Endothelial cell of umbilical vein (primary cell): ENCODE measurements at regions not wholly inside any gene's neighbourhood (a gene's known extent, or its start where the extent isn't known, plus 50 kb on each side); places are given as distances from the start of the nearest gene placed in this dataset.
"Not testable (repeated sequence)": the region's sequence is repeated elsewhere in the genome, so short reads cannot be mapped to it uniquely, and the experiment has no call there.

Experiments used
- BruUV-seq: library from RNA; stranded (reverse); fragments of 400-500 nt; replicated peaks from 2 replicates; lab custom pipeline; 2021; lab: Mats Ljungman, UMichigan
- CTCF ChIA-PET: fragments of 300-600, 350-600 bp; sonication (Branson Sonifier 250); formaldehyde crosslinking; loops from one replicate; lab custom pipeline; 2021; ENCODE audit warnings: antibody characterized with exemption, inconsistent platforms; lab: Charles Lee
- POLR2A ChIA-PET: fragments of 300-600, 350-600 bp; sonication (Branson Sonifier 250); formaldehyde crosslinking; loops from one replicate; lab custom pipeline; 2021; ENCODE audit warnings: antibody characterized with exemption, inconsistent platforms; lab: Charles Lee
- DNase-seq: peaks from one replicate; pipeline ENCODE4 v3.0.0-alpha.2; 2011; ENCODE audit warnings: low read depth, low spot score
- FAIRE-seq: peaks from 2 replicates; lab custom pipeline; 2011; peaks lifted over from hg19 to GRCh38; lab: Jason Lieb, UNC
- H2AFZ ChIP-seq: 2 replicates; pipeline ENCODE4 v1.6.0; 2012; ENCODE audit warnings: low read depth, low read length, control low read depth, inconsistent platforms
- H3K27ac ChIP-seq: 2 replicates; pipeline ENCODE4 v1.5.1; 2011; ENCODE audit warnings: low read depth, mild to moderate bottlenecking, control low read depth, low read length, moderate library complexity; ENCODE audit not compliant: insufficient read depth
- H3K27me3 ChIP-seq, 2 experiments: 2 replicates each; pipeline versions ENCODE4 v1.6.0 to v1.6.1; 2011; ENCODE audit warnings: low read length in 2 of 2, mixed read lengths in 1 of 2; ENCODE audit not compliant: control insufficient read depth in 2 of 2, insufficient read depth in 2 of 2
- H3K36me3 ChIP-seq, 2 experiments: 2 replicates in 1 of 2; 3 replicates in 1 of 2; pipeline ENCODE4 v1.5.1; 2011; ENCODE audit warnings: low read length in 2 of 2, mild to moderate bottlenecking in 1 of 2, moderate library complexity in 1 of 2; ENCODE audit not compliant: control insufficient read depth in 2 of 2, insufficient read depth in 2 of 2; ENCODE audit errors: extremely low read depth in 1 of 2
- H3K4me1 ChIP-seq: 3 replicates; pipeline ENCODE4 v1.5.1; 2011; ENCODE audit warnings: mild to moderate bottlenecking, low read length; ENCODE audit not compliant: control insufficient read depth, insufficient read depth; ENCODE audit errors: extremely low read depth
- H3K4me2 ChIP-seq: 2 replicates; pipeline ENCODE4 v1.6.1; 2011; ENCODE audit warnings: low read length, control low read depth, mixed read lengths; ENCODE audit not compliant: insufficient read depth
- H3K4me3 ChIP-seq, 3 experiments: fragments of 200-600 bp in 1 of 3; sonication (generic), shearing (Covaris generic) in 1 of 3; replicated peaks in 1 of 3; 2 replicates each; pipeline ENCODE4 v1.5.1; 2011 to 2016; ENCODE audit warnings: control low read depth in 3 of 3, low read length in 3 of 3, mild to moderate bottlenecking in 2 of 3, inconsistent platforms in 1 of 3, low read depth in 1 of 3, moderate library complexity in 1 of 3; ENCODE audit not compliant: insufficient read depth in 1 of 3
- H3K79me2 ChIP-seq: 2 replicates; pipeline ENCODE4 v1.6.0; 2012; ENCODE audit warnings: low read length, inconsistent platforms; ENCODE audit not compliant: control insufficient read depth, insufficient read depth
- H3K9ac ChIP-seq: replicated peaks from 2 replicates; pipeline ENCODE3; 2011; ENCODE audit warnings: low read length, control low read depth; ENCODE audit not compliant: insufficient read depth; ENCODE audit errors: extremely low read depth
- H3K9me1 ChIP-seq: replicated peaks from 3 replicates; pipeline ENCODE4 v1.6.0; 2011; ENCODE audit warnings: mild to moderate bottlenecking, low read length; ENCODE audit not compliant: control insufficient read depth, insufficient read depth; ENCODE audit errors: extremely low read depth
- H3K9me3 ChIP-seq: replicated peaks from 2 replicates; pipeline ENCODE4 v1.5.1; 2012; ENCODE audit warnings: low read length, inconsistent platforms; ENCODE audit not compliant: control insufficient read depth, insufficient read depth
- H4K20me1 ChIP-seq: replicated peaks from 2 replicates; pipeline ENCODE3; 2011; ENCODE audit warnings: mild to moderate bottlenecking, low read length; ENCODE audit not compliant: control insufficient read depth, insufficient read depth; ENCODE audit errors: extremely low read depth
- dilution Hi-C: fragments of 300-500 bp; cut with MboI; formaldehyde crosslinking; loops from one replicate; pipeline ENCODE4 v1.15.0; 2019; ENCODE audit warnings: low sequenced_read_pairs; ENCODE audit not compliant: extremely low pct_ligation_motif_present
- intact Hi-C: fragments of 100-400 bp; cut with micrococcal nuclease; formaldehyde crosslinking; loops from one replicate; pipeline ENCODE4 v1.10.0; 2022

GRCh38 chr9:97220396-97220795, 87.1 kb upstream of the CCDC180 start:
- H3K36me3 ChIP-seq, H3K4me1 ChIP-seq, H3K27ac ChIP-seq, FAIRE-seq, H3K9ac ChIP-seq, H2AFZ ChIP-seq, H3K9me3 ChIP-seq, H3K4me2 ChIP-seq, H3K79me2 ChIP-seq, H4K20me1 ChIP-seq, BruUV-seq, H3K9me1 ChIP-seq, dilution Hi-C loops, POLR2A ChIA-PET, DNase-seq, H3K4me3 ChIP-seq: not testable (repeated sequence)
- intact Hi-C loops = loop anchor here (5.0 kb wide), 1 partner anchor 363 kb away; no protein-coding TSS in a partner anchor
- CTCF ChIA-PET = interaction anchor here (1.4 kb wide), 1 partner anchor 9 kb away, joined by 4 read pairs; no protein-coding TSS in a partner anchor
- H3K27me3 ChIP-seq = peaks cover 20 to 37% of the 10 kb centered on the region in 2 experiments

- H3K4me2 ChIP-seq, FAIRE-seq, CTCF ChIA-PET, H3K36me3 ChIP-seq, H3K4me3 ChIP-seq, dilution Hi-C loops, DNase-seq, H3K9ac ChIP-seq, H2AFZ ChIP-seq, POLR2A ChIA-PET, BruUV-seq, H3K9me3 ChIP-seq, H3K79me2 ChIP-seq, H3K4me1 ChIP-seq, H4K20me1 ChIP-seq, H3K27ac ChIP-seq, H3K9me1 ChIP-seq: not testable (repeated sequence)
- H3K27me3 ChIP-seq = peaks cover 20 to 34% of the 10 kb centered on the region in 2 experiments
- intact Hi-C loops = loop anchor here (5.0 kb wide), 1 partner anchor 362 kb away; no protein-coding TSS in a partner anchor
Measured at GRCh38 chr9:97219443-97220140, 87.9 kb upstream of the CCDC180 start.

- CTCF ChIA-PET, H3K79me2 ChIP-seq, H3K9ac ChIP-seq, intact Hi-C loops, H3K36me3 ChIP-seq, H3K27me3 ChIP-seq, H3K4me2 ChIP-seq, H3K27ac ChIP-seq, H3K4me3 ChIP-seq, H4K20me1 ChIP-seq, FAIRE-seq, dilution Hi-C loops, H3K9me1 ChIP-seq, DNase-seq, H3K9me3 ChIP-seq, H2AFZ ChIP-seq, POLR2A ChIA-PET, BruUV-seq, H3K4me1 ChIP-seq: not testable (repeated sequence)
Measured at GRCh38 chr9:97215127-97215526, 92.3 kb upstream of the CCDC180 start.

- H3K9ac ChIP-seq, H3K4me3 ChIP-seq, H3K4me2 ChIP-seq, DNase-seq, intact Hi-C loops, H3K4me1 ChIP-seq, H3K9me3 ChIP-seq, CTCF ChIA-PET, H3K27ac ChIP-seq, H3K79me2 ChIP-seq, FAIRE-seq, POLR2A ChIA-PET, H3K27me3 ChIP-seq, dilution Hi-C loops, H3K36me3 ChIP-seq, H3K9me1 ChIP-seq, H4K20me1 ChIP-seq, BruUV-seq, H2AFZ ChIP-seq: not testable (repeated sequence)
Measured at GRCh38 chr9:97214556-97214955, 92.9 kb upstream of the CCDC180 start.
